GM18858 (cell line): ENCODE measurements at regions not wholly inside any gene's neighbourhood (a gene's known extent, or its start where the extent isn't known, plus 50 kb on each side); places are given as distances from the start of the nearest gene placed in this dataset.

Experiments used
- ATAC-seq: cut with Tn5 transposase; IDR thresholded peaks from one replicate; pipeline ENCODE4 v1.9.1; 2021; ENCODE audit not compliant: unreplicated experiment

- ATAC-seq: no peak
Measured at GRCh38 chr5:143695244-143695864, 116.6 kb upstream of the HMHB1 start.

- ATAC-seq: no peak
Measured at GRCh38 chr5:143694357-143694756, 117.6 kb upstream of the HMHB1 start.

- ATAC-seq: peak; percentile 76
Measured at GRCh38 chr5:143693651-143694252, 118.2 kb upstream of the HMHB1 start.

GRCh38 chr5:143692342-143692741 is 119.6 kb upstream of the HMHB1 start:
- no peak for ATAC-seq

GRCh38 chr5:143691945-143692290 is 120.0 kb upstream of the HMHB1 start:
- no peak for ATAC-seq

GRCh38 chr5:143691287-143691944 is 120.5 kb upstream of the HMHB1 start:
- no peak for ATAC-seq

- ATAC-seq: no peak
Measured at GRCh38 chr5:143687604-143688003, 124.4 kb upstream of the HMHB1 start.

GRCh38 chr5:143685246-143685815 is 126.6 kb upstream of the HMHB1 start:
- no peak for ATAC-seq

GRCh38 chr5:143683459-143683858 is 128.5 kb upstream of the HMHB1 start:
- ATAC-seq: no peak

GRCh38 chr5:143682929-143683386 is 129.0 kb upstream of the HMHB1 start:
- no peak for ATAC-seq

GRCh38 chr5:143682246-143682905 is 129.6 kb upstream of the HMHB1 start:
- no peak for ATAC-seq

- ATAC-seq: no peak
Measured at GRCh38 chr5:143680672-143681259, 131.2 kb upstream of the HMHB1 start.

GRCh38 chr5:143679777-143680176 is 132.2 kb upstream of the HMHB1 start:
- no peak for ATAC-seq

- ATAC-seq: no peak
Measured at GRCh38 chr5:143678148-143678905, 133.6 kb upstream of the HMHB1 start.

GRCh38 chr5:143677403-143677802 is 134.6 kb upstream of the HMHB1 start:
- no peak for ATAC-seq

GRCh38 chr5:143676802-143677201 is 135.2 kb upstream of the HMHB1 start:
- no peak for ATAC-seq

- ATAC-seq: no peak
Measured at GRCh38 chr5:143674469-143674786, 137.5 kb upstream of the HMHB1 start.

GRCh38 chr5:143673676-143674468 is 138.1 kb upstream of the HMHB1 start:
- ATAC-seq: no peak

- no peak for ATAC-seq
Measured at GRCh38 chr5:143672806-143673205, 139.2 kb upstream of the HMHB1 start.
